HAP-1 (cell line): ENCODE measurements at regions not wholly inside any gene's neighbourhood (a gene's known extent, or its start where the extent isn't known, plus 50 kb on each side); places are given as distances from the start of the nearest gene placed in this dataset.
"Not testable (repeated sequence)": the region's sequence is repeated elsewhere in the genome, so short reads cannot be mapped to it uniquely, and the experiment has no call there.

ENCODE experiments used
- DNase-seq, 2 experiments: peaks; one replicate each; pipeline ENCODE4 v3.0.0-alpha.2; 2016 to 2020; ENCODE audit warnings: low spot score in 2 of 2
- H3K27me3 ChIP-seq: fragments of 250-450 bp; sonication (Bioruptor Pico); 2 replicates; pipeline ENCODE4 v1.5.1; 2020; ENCODE audit warnings: low read depth, mild to moderate bottlenecking, moderate library complexity
- H3K36me3 ChIP-seq: fragments of 250-450 bp; sonication (Bioruptor Pico); replicated peaks from 2 replicates; pipeline ENCODE4 v1.5.1; 2020; ENCODE audit warnings: mild to moderate bottlenecking
- H3K4me1 ChIP-seq: fragments of 250-450 bp; sonication (Bioruptor Pico); 2 replicates; pipeline ENCODE4 v1.5.1; 2020; ENCODE audit warnings: mild to moderate bottlenecking
- H3K4me3 ChIP-seq: fragments of 250-450 bp; sonication (Bioruptor Pico); 2 replicates; pipeline ENCODE4 v1.5.1; 2020; ENCODE audit warnings: mild to moderate bottlenecking, moderate library complexity
- H3K9me3 ChIP-seq: fragments of 250-450 bp; sonication (Bioruptor Pico); 2 replicates; pipeline ENCODE4 v1.5.1; 2020; ENCODE audit warnings: mild to moderate bottlenecking, moderate library complexity
- in situ Hi-C: fragments of 300-500 bp; cut with MboI; formaldehyde crosslinking; loops from 3 replicates; pipeline ENCODE4 v1.14.3; 2020; ENCODE audit warnings: low sequenced_read_pairs, inconsistent platforms, mixed read lengths

DNA sequence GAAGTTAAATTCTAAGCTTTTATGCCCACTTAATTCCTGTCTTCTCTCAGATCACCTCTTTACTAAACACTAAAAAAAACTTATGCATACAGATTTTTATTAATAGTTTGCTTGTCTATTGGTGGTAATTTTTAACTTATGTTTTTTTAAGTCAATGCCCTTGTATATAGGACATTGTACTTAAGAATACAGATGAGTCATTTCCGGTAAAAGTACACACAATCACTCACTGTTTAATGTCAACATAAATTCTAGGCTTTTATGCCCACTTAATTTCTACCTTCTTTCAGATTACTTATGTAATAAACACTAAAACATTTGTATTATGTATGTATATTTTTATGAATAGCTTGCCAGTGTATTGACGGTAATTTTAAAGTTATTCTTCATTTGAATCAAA, 872.8 kb upstream of the CDH9 start:
- in situ Hi-C loops: no loop called here
- no peak for DNase-seq

GRCh38 chr5:27908341-27908740, 870.0 kb upstream of the CDH9 start:
- DNase-seq: no peak
- in situ Hi-C loops: no loop called here
- Histone ChIP-seq H3K9me3 (no peaks in the 10 kb centered on the region), H3K27me3 (no peaks in the 10 kb centered on the region), H3K4me1 (0 out of 2 replicates have a peak, but pooled peaks cover 4% of the 10 kb centered on the region), H3K36me3 (no peaks in the 10 kb centered on the region), H3K4me3 (no peak overlapping the region)

More for the DNA sequence above, 872.8 kb upstream of the CDH9 start:
- H3K36me3 ChIP-seq: no peaks in the 10 kb centered on the region
- H3K4me1 ChIP-seq: 0 out of 2 replicates have a peak, but pooled peaks cover 4% of the 10 kb centered on the region
- no peak overlapping the region for H3K4me3 ChIP-seq
- H3K9me3 ChIP-seq: no peaks in the 10 kb centered on the region
- H3K27me3 ChIP-seq: no peaks in the 10 kb centered on the region

DNA sequence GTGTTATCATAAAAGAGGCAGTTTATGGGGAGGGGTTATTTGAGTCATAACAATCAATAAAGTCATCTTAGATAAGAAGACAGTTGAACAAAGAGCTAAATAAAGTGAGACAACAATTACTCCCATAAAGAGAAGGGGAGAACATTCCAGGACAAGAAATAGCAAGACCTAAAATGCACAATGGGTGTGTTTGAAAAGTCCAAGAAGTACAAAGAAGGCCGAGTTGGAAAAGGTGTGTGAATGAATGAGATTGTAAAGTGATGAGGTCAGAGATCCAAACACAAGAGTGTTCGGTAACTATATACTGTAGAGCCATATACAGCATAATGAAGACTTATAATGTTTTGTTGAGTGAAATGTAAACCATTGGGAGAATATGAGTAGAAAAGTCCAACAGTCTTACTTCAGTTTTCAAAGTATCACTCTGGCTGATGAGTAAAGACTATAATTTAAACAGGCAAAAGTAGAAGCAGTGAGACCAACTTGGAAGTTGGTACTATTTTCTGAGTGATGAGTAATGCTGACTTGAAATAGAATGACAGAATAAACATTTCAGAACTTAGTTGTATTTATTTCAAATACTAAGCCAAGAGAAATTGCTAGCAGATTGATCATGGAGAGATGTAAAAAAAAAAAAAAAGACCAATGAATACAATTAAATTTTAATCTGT, 868.7 kb upstream of the CDH9 start:
- in situ Hi-C loops: no loop called here
- peak in 1 of 2 experiments; percentile 18 for DNase-seq
- Histone ChIP-seq H3K27me3 (no peaks in the 10 kb centered on the region), H3K36me3 (no peaks in the 10 kb centered on the region), H3K9me3 (no peaks in the 10 kb centered on the region), H3K4me1 (0 out of 2 replicates have a peak, but pooled peaks cover 4% of the 10 kb centered on the region), H3K4me3 (no peak overlapping the region)

- H3K4me3 ChIP-seq: no peak overlapping the region
- H3K27me3 ChIP-seq: no peaks in the 10 kb centered on the region
- 0 out of 2 replicates have a peak, but pooled peaks cover 4% of the 10 kb centered on the region for H3K4me1 ChIP-seq
- H3K9me3 ChIP-seq: no peaks in the 10 kb centered on the region
- H3K36me3 ChIP-seq: no peaks in the 10 kb centered on the region
- DNase-seq: no peak
- in situ Hi-C loops: no loop called here
Observed at GRCh38 chr5:27906481-27906880, 868.1 kb upstream of the CDH9 start.

DNA sequence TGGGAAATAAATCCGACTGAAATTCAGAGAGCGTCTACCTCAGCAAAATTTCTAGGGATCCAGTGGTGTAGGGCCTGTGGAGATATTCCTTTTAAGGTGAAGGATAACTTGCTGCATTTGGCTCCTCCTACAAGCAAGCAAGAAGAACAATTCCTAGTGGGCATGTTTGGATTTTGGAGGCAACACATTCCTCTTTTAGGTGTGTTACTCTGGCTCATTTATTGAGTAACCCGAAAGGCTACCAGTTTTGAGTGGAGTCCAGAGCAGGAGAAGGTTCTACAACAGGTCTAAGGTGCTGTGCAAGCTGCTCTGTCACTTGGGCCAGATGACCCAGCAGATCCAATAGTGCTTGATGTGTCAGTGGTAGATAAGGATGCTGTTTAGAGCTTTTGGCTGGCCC, 862.4 kb upstream of the CDH9 start:
- H3K27me3 ChIP-seq: no peaks in the 10 kb centered on the region
- in situ Hi-C loops: no loop called here
- H3K4me3 ChIP-seq: no peak overlapping the region
- H3K36me3 ChIP-seq: no peaks in the 10 kb centered on the region
- H3K4me1 ChIP-seq: no peaks in the 10 kb centered on the region
- no peaks in the 10 kb centered on the region for H3K9me3 ChIP-seq
- DNase-seq: no peak

DNA sequence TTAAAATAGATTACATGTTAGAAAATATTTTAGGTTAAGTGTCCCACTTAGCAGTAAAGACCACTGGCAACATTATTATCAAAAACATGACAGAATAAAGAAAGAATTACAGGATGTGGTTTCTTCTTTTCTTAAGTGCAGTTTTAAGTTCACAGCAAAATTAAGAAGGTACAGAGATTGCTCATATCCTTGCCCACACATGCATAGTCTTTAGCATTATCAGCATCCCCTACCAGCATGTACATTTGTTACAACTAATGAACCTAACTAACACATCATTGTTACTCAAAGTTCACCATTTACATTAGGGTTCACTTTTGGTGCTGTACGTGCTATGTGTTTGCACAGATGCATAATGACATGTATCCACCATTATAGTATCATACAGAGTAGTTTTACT, 837.7 kb upstream of the CDH9 start:
- in situ Hi-C loops: no loop called here
- Histone ChIP-seq H3K9me3 (no peaks in the 10 kb centered on the region), H3K36me3 (no peaks in the 10 kb centered on the region), H3K4me3 (no peak overlapping the region), H3K4me1 (no peaks in the 10 kb centered on the region), H3K27me3 (no peaks in the 10 kb centered on the region)
- no peak for DNase-seq

GRCh38 chr5:27875148-27875547, 836.8 kb upstream of the CDH9 start:
- H3K4me1 ChIP-seq: no peaks in the 10 kb centered on the region
- in situ Hi-C loops: no loop called here
- H3K27me3 ChIP-seq: no peaks in the 10 kb centered on the region
- DNase-seq: no peak
- no peaks in the 10 kb centered on the region for H3K36me3 ChIP-seq
- H3K4me3 ChIP-seq: no peak overlapping the region
- no peaks in the 10 kb centered on the region for H3K9me3 ChIP-seq

DNA sequence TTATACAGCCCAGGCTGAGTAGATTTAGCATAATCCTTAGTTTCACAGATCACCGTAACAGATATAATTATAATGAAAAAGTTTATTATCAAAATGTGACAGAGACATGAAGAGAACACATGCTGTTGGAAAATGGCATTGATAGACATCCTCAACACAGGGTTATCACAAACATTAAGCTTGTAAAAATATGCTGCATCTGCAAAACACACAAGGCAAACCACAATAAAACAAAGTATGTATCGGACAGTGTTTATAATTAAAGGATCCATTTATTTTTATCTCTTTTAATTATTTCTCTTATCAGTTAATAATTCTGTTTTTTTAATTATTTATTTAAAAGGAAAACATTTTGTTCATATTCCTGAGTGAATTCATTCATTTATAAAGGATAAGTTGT, 829.9 kb upstream of the CDH9 start:
- H3K4me1 ChIP-seq: no peaks in the 10 kb centered on the region; the same call in 1 of the 2 replicates
- no peaks in the 10 kb centered on the region for H3K36me3 ChIP-seq
- H3K4me3 ChIP-seq: no peak overlapping the region
- peak in 1 of 2 experiments; percentile 7 for DNase-seq
- in situ Hi-C loops: no loop called here
- no peaks in the 10 kb centered on the region for H3K27me3 ChIP-seq
- H3K9me3 ChIP-seq: no peaks in the 10 kb centered on the region

GRCh38 chr5:27855491-27855890, 817.1 kb upstream of the CDH9 start:
- H3K4me1 ChIP-seq: no peaks in the 10 kb centered on the region; the same call in 1 of the 2 replicates

GRCh38 chr5:27854243-27854852, 816.0 kb upstream of the CDH9 start:
- no peak for DNase-seq
- in situ Hi-C loops: no loop called here
- Histone ChIP-seq H3K4me1 (peaks cover 9% of the 10 kb centered on the region), H3K27me3 (no peaks in the 10 kb centered on the region), H3K36me3 (no peaks in the 10 kb centered on the region), H3K9me3 (no peaks in the 10 kb centered on the region), H3K4me3 (no peak overlapping the region)

More at GRCh38 chr5:27855491-27855890, 817.1 kb upstream of the CDH9 start:
- Histone ChIP-seq H3K9me3 (no peaks in the 10 kb centered on the region), H3K27me3 (no peaks in the 10 kb centered on the region), H3K4me3 (no peak overlapping the region), H3K36me3 (no peaks in the 10 kb centered on the region)
- in situ Hi-C loops: no loop called here
- peak in 1 of 2 experiments; percentile 53 for DNase-seq

GRCh38 chr5:27845248-27845647, 806.9 kb upstream of the CDH9 start:
- peaks cover 12% of the 10 kb centered on the region for H3K4me1 ChIP-seq
- no peak for DNase-seq
- no peaks in the 10 kb centered on the region for H3K9me3 ChIP-seq
- no peaks in the 10 kb centered on the region for H3K27me3 ChIP-seq
- no peak overlapping the region for H3K4me3 ChIP-seq
- no peaks in the 10 kb centered on the region for H3K36me3 ChIP-seq
- in situ Hi-C loops: no loop called here

DNA sequence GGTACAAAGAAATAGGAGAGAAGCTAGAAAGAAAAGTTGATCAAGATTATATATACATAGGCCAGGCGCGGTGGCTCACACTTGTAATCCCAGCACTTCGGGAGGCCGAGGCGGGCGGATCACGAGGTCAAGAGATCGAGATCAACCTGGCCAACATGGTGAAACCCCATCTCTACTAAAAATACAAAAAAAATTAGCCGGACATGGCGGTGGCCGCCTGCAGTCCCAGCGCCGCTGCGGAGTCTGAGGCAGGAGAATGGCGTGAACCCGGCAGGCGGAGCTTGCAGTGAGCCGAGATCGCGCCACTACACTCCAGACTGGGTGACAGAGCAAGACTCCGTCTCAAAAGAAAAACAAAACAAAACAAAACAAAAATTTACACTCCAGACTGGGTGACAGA, 798.3 kb upstream of the CDH9 start:
- H3K9me3 ChIP-seq, in situ Hi-C loops, H3K4me1 ChIP-seq, DNase-seq, H3K4me3 ChIP-seq, H3K27me3 ChIP-seq, H3K36me3 ChIP-seq: not testable (repeated sequence)

GRCh38 chr5:27832886-27833285, 794.5 kb upstream of the CDH9 start:
- Histone ChIP-seq H3K4me1 (no peaks in the 10 kb centered on the region), H3K27me3 (no peaks in the 10 kb centered on the region), H3K4me3 (no peak overlapping the region), H3K36me3 (no peaks in the 10 kb centered on the region), H3K9me3 (no peaks in the 10 kb centered on the region)
- DNase-seq: no peak
- in situ Hi-C loops: no loop called here

DNA sequence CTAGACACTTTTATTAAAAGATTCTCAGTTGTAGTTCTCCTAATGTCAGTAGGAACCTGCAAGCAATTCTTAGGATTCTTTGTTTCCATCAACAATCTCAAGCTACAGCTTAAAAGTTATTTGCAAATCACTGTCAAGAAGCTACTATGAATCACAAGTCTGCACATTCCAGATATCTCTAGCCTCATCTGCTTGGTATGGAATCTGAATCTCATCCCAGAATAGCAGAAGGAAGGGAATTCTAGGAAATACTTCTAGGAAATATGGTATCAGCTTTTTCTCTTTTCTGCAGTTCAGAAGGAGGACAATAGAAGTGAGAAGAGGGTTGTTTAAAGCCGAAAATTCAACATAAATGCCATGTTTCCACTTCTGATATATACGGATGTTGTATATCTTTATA, 792.2 kb upstream of the CDH9 start:
- no peaks in the 10 kb centered on the region for H3K27me3 ChIP-seq
- no peaks in the 10 kb centered on the region for H3K36me3 ChIP-seq
- no peak overlapping the region for H3K4me3 ChIP-seq
- H3K9me3 ChIP-seq: no peaks in the 10 kb centered on the region
- no peaks in the 10 kb centered on the region for H3K4me1 ChIP-seq
- in situ Hi-C loops: no loop called here
- no peak for DNase-seq
